Inflammatory macrophage treated with lipopolysaccharide for 1 hour (primary cell): ENCODE measurements at regions not wholly inside any gene's neighbourhood (a gene's known extent, or its start where the extent isn't known, plus 50 kb on each side); places are given as distances from the start of the nearest gene placed in this dataset.

Experiments used
- DNase-seq, 2 donors: peaks; one replicate each; pipeline ENCODE4 v3.0.0-alpha.2; 2020 to 2022

DNA sequence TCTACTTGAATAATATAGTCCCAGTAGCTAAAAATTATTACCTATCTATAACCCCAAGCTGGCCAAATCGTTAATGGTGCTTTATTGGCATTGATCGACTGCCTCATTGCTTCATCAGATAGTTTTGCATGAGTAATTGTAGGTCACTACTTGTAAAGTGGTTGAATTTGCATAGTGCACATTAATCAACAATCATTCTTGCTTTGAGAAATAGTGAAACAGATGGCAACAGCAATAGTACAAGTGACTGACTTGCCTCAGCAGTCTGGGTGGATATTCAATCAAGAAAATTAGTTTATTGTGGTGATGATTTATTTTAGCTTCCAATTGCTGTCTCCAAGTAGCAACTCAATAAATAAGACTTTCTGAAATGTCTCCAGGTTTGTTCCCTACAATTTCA, 117.8 kb upstream of the NRXN1 start:
- no peak for DNase-seq

DNA sequence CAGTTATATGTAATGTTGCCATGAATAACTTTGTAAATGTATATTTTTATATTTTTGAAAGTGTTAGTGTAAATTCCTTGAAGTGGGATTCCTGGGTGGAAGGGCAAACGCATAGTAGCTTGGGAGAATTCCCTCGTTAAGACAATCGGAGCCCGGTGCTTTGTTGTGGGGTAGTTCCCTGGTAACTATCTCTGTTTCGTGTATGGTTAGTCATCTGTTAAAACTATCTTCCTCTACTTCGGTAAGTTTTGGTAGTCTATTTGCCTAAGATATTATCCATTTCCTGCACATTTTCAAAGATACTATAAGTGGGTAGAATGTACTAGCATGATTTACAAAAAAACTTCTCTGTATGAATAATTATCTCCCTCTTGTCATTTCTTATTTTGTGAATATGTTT, 113.8 kb upstream of the NRXN1 start:
- DNase-seq, result no peak

DNA sequence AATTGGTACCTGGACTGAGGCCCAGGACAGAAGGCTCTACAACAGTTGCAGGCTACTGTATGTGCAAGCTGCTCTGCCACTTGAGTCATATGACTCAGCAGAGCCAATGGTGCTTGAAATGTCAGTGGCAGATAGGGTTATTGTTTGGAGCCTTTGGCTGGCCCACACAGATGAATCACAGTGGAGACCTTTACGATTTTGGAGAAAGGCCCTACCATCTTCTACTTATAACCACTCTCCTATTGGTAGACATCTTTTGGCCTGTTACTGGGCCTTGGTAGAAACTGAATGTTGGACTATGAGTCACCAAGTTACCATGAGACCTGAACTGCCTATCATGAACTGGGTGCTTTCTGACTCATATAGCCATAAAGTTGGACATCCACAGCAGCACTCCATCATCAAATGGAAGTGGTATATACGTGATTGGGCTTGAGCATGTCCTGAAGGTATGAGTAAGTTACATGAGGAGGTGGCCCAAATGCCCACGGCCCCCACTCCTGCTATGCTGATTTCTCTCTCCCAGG, 88.9 kb upstream of the NRXN1 start:
- DNase-seq, result no peak

DNA sequence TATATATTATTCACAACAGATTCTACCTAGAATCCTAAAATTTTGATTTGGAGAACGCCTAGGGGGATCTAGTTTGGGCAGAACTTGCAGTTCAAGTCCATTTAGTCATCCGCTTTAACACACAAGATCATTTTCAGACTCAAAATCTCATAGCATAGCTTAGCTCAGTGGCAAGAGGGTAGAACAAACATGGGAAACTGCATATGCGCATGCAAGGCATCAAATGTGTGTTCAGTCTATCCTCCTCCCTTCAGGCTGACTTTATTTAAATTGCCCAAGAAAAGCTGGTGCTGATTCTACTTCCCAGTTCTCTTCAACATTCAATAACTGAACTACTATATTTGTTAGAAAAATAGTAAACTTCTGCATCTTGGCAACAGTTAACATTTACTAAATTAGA, 79.6 kb upstream of the NRXN1 start:
- DNase-seq, result no peak

DNA sequence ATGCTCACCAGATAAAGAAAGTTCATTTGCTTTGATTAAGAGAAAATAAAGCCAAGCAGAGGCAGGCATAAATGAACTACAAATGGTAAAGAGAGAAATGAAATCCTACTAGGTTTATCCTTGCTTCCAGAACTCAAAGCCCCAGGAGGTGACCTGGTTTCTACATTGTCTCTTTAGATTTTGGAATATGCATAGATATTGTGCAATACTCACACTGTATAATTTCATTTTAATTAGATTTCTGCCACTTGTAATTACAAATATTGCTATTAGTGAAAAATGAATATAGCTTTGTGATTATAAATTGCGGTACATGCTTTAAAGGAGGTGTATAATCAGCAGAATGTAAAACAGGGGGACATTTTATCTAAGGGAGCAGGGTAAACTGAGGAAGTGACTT, 76.9 kb upstream of the NRXN1 start:
- no peak for DNase-seq

DNA sequence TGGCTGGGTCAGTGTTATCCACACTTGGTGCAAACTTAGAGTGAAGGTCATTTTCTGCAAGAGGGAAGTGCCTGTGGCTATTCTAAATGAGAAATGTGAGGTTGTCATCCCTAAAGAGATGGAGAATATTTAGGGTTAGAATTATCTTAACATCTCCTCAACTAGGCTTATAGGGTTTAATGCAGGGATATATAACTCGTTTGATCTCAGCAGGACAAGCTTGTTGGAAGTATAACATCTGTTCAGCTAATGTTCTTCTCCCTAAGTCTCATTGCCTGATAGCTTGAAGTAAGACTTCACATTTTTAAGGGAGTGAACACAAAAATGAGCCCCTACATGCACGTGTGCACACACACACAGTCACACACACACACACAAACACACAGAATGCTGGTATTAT, 75.9 kb upstream of the NRXN1 start:
- DNase-seq, result no peak

DNA sequence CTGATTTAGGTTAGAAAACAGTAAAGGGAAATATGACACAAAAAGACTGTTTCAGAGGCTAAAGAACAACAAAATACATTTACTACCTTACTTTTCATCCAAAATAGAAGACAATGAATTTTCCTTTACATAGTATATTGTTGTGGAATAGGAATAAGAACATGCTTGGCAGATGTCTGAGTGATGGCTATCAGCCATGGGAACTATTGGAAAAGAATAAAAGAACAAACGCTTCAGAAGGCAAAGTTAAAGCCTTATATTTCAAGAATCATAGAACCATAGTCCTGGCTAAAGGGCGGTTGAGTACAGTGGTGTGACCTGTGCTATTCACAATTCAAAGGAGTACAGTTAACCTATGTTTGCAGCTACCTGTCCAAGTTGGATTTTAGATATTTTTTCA, 73.9 kb upstream of the NRXN1 start:
- DNase-seq, result no peak

DNA sequence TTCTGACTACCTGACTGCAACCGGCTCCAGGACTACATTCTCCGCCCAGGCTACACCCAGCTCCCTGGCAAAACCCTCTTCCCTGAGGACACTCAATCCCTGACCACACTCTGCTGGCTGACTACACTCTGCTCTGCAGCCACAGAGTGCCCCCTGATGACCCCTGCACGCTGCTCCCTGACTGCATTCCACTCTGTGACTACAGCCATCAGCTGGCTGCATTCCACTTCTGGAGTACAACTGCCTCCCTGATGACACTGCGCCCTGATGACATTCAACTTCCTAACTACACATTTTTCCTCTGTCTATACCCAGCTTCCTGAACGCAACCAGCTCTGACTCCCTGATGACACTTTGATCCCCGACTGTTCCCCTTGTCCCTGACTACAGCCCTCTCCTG, 71.3 kb upstream of the NRXN1 start:
- no peak for DNase-seq

DNA sequence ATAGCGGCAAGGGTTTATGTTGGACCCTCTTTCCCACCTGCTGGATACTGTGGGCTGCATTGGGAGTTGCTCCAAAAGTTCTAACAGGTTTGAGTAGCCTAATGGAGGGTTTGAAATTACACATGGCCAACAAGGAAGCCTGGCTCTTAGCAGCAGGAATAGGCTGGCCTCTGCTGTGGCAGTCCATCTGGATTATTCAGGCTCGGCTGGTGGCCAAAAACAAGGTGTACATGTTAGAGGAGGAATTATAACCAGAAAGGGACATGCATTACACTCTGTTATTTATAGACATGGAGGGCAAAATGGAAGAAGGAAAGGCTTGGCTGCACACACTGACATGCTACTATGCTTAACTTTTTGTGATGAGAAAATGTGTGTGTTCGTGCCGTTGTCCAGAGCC, 61.1 kb upstream of the NRXN1 start:
- DNase-seq, result no peak

DNA sequence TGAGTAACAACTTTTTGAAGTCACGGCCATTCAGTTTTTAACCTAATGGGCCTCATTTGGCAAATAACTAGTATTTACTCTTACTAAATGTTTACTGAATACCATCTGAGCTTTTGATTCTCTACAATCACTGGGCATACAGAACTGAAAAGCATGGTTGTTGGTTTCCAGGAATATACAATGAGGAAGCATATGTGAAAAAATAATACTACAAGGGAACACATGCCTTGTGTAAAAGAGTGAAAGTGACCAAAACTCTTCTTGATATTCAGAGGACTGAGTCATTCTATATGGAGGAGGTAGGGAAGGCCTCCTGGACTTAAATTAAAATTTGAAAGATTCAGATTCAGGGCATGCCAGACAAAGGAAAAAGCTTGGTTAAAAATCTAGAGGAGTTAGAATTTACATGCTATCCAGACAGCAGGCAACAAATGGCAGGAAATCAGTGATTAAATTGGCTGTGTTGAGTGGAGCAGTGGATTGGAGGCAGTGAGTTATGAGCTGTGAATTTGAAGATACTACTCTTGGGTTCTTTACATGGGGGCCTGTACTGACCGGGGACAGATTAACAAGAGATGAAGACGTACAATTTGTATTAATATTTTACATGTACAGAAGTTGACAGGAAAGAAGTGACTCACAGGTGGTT, 53.6 kb upstream of the NRXN1 start:
- DNase-seq, result no peak

DNA sequence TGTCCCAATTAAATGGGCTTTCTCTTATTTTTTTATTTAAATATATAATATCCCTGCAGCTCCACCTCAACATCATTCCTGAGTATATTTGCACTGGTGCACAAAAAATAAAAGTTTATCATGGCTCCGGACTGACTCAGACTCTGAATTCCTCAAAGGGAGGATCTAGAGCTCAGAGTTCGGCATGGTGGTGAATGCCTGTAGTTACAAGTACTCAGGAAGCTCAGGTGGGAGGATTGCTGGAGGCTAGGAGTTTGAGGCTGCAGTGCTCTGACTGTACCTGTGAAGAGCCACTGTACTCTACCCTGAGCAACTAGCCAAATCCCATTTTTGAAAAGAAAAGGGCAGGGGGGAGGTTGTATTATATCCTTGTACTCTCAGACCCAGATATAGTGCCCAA, 52.8 kb upstream of the NRXN1 start:
- no peak for DNase-seq
